ENCODE measurements at regions not wholly inside any gene's neighbourhood (a gene's known extent, or its start where the extent isn't known, plus 50 kb on each side); places are given as distances from the start of the nearest gene placed in this dataset.
A peak's percentile ranks its signal among the peaks of the same experiment; 100 is the strongest.

DNA sequence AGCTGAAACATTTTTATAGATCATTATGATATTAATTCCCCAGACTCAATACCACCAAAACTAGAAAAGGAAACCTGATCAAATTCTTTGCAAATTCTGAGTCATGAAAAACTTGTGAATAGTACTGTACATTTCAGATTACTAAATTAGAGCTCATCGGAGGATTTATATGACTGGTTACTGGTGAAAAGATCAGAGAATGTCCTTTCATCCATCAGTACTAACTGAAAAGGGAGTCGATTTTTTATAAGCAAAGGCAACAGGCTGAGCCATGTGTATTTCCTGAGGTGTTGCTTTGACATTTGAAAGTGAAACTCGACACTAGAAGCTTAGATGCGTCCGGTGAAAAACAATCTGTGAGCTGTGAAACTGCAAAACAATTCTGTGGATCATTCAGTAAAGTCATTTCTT is 155.7 kb downstream of the TNFSF18 start:
- peak; percentile 45 for DNase-seq

DNA sequence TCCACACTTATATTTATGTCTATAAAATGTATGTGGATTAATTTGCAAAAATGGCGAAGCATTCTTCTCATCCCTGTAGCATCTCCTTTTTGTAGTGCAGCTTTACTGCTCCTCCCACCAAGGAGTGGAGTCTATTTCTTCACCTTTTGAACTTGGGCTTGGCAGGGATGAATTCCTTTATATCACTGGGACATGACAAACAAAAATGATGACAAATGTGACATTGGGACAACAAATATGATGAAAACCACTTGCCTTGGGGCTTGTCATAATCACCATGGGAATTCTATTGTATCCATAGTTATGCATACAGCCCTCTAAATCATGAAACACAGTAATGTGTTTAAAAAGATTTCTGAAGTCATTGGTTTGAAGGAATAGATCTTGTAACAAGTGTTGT is 155.0 kb downstream of the TNFSF18 start:
- no peak for DNase-seq

DNA sequence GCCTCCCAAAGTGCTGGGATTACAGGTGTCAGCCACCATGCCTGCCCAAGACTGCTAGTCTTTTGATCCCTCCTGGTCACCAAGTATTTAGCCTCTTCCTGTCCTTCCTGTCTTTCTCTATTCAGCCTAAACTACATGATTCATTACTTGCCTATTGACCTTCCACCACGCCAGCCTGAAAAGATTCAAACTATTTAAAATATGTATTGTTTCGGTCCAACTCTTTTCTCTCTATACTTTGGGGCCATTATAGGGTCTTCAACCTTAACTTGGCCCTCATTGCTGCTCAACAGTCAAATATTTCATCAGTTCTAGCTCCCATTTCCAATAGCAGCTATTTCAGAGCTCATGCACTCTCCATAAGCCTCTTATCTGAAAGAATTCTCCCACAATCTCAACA is 153.0 kb downstream of the TNFSF18 start:
- DNase-seq: no peak

DNA sequence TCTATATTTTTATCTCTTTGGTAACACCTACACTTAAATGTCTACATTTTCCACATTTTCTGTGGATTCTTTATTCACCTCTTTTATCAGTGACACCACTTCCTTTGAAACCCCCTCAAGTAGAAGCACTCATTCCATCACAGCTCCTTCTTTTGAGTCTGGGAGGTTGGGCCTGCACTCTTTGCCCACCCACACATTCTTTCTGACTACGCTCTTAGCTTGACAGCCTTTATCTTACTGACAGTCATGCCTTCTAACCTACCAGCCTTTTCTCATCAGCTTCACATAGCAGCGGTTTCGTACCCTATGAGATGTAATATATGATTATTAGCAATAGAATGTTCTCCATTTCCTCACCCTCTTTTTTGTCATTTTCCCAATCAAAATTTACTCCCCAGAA is 151.9 kb downstream of the TNFSF18 start:
- no peak for DNase-seq

DNA sequence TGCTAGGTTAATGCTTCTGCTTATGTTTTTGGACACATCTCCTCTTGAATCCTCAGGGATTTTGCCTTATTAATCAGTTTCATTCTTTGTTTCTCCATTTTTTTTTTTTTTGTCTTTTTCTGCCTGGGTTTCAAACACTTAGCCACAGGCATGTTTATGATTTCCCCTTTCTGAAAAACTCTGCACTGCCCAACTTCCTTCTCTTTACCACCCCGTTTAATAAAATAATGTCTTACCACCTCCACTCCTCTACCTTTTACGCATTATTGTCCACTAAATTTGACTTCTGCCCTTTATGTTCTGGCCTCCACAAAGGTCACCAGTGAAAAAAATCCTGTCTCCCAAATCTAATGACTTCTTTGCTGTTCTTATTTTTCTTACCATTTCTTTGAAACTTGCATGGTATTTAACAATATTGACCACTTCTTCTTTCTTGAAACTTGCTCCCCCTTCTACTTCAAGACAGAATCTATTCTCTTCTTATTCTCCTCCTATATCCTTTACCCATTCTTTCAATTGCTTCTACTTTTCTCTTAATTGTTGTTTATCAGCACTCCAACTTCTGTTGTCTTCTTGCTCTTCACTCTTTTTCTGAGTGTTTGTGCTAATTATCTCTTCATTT is 150.3 kb downstream of the TNFSF18 start:
- no peak for DNase-seq

DNA sequence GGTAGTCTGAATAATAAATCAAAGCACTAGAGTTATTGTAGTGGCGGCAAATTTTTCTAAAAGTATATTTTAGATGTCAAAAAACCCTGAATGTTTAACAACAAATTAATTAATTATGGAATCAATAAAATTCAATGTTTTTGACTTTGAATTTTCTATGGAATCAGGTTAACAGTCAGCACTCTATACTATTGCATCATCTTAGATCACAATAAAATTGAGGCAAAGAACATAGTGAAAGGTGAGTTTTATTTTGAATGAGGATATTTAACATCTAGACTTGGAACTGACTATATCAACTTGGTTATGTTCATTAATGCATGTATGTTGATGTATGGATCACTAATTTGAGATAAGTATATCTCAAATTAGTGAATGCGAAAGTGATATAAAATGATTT is 148.5 kb downstream of the TNFSF18 start:
- DNase-seq: no peak

DNA sequence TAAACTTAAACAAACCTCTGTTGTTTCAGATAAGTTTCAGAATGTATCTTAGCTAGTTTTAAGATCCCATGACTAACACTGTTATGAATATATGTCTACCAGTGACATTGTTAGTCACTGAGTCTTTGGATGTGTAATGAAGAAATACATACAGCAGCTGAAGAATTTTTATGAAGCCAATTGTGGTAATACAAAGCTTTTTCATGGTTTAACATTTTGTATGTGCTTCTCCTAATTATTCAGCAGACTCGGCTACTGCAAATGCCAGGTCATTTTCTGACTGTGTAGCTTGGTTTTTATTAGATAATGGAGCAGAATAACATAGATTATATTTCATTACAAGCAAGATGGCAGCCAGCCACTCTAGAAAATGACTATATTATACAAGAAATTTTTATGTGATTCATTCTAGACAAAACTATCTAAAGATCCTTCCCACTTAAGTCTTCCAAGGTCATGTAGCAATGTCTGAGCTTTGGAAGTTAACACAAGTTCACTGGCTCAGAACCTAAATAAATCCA is 147.8 kb downstream of the TNFSF18 start:
- DNase-seq: no peak

DNA sequence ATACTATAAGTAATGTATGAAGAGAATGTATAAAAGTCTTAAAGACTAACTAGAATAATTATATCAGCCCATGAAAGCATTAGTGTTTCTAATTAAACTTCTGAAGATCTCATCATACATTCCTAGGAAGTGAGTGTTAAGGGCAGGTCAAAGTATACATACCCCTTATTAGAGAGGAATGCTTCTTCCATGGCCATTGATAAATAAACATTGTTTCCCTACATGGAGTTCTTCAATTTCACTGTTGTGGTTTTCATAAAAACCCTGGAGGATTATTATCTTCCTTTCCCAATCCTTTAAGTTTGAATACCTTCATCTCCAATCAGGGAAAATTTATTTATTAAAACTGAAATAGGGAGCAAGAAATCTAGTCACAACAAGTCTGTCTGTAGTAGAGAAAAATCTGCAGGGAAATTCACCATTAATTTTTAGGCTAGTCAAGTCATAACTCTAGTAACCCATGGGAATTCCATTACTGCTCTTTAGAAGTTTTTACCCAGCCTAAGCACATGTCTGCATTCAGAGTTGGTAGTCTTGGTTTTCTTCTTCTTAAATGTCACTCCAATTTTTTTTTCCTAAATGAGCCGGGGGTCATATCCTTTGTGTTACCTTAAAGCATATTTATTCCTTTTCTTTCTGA is 147.0 kb downstream of the TNFSF18 start:
- DNase-seq: no peak

DNA sequence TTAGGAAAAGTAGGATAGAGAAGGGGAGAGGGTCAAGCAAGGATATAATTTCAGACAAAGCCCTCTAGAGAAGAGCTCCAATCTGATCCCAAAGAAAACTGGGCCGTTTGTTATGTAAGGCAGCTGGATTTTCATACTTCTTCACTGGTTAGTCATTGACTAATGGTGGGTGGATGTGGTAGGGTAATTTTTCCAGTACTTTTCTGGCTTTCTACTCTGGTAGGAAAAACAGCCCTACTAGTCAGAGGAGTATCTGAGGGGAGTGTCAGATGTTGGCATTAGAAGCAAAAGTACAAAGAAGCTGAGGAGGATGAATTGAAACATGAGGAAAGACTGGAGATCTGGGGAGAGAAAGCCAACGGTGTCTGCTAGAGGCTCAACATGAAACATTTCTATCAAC is 145.3 kb downstream of the TNFSF18 start:
- DNase-seq: no peak

DNA sequence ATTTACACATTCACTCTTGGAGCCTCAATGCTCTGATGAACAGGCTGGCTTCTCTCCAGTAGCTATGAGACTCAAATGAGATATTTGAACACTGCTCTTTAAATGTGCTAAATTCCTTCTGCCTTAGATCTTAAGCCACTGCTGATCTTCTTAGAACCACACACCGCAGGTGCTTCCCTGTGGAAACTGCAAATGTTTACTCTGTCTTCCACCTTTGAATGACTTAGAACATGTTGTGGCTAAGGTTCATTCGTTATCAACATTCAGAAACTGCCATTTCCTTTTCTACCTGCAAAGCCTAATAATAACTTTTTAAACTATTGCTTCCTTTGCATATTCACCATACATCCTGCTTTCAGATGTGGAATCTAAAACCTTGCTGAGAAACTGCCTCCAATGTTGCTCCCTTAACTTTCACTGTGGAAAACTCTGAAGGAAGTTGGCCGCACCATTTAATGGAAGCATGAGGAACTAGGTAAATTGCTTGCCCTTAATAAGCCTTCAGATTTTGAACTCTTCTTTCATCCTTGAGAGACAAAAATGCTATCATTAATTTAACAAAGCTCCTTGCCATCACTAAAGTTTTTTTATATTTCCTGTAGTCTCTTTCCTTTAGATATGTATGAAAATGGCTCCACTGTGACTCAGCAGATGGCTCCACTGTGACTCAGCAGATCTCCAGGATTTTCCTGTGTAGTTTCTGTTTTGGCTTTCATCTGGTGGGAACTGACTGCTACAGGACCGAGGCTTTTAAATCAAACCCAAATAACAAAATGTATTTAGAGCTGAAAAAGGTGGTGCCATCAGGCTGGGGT is 143.8 kb downstream of the TNFSF18 start:
- DNase-seq: peak; percentile 37

DNA sequence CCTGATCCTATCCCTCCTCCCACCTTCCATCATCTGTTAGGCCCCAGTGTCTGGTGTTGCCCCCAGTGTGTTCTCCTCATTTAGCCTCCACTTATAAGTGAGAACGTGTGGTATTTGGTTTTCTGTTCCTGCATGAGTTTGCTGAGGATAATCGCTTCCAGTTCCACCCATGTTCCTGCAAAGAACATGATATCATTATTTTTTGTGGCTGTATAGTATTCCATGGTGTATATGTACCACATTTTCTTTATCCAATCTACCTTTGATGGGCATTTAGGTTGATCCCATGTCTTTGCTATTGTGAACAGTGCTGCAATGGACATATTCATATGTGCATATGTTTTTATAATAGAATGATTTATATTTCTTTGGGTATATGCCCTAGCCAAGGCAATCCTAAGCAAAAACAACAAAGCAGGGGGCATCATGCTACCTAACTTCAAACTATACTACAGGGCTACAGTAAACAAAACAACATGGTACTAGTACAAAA is 142.9 kb downstream of the TNFSF18 start:
- DNase-seq: no peak

DNA sequence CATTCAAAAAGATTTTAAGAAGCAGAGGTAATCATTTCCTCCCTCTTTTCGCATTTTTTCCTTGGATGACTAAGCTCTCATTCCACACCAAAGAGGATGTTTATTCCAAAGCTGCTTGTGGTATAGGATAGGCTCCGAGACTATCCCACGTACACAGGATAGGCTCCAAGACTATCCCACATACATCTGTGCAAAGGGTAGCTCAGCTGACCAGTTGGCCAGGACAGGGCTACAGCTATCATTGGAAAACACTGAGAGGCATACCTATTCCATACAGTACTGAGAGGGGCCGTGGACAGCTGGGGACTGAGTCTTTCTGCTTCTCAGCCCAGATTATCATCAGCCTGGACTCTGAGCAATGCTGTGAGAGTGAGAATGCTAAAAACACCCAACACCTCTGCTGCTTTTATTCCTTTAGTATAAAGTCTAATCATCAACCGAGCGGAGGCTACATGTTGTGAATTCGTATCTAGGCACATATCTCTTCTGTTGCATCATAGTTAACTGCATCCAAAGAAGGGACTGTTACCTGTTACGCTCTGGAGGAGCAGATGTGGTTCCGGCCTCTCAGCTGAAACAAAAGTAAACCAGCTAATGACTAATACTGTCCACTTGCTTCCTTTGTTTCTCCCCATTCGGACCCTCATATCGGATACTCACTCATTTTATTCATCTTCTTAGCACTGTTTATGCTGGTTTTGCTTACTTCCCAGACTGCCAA is 141.0 kb downstream of the TNFSF18 start:
- DNase-seq: no peak

DNA sequence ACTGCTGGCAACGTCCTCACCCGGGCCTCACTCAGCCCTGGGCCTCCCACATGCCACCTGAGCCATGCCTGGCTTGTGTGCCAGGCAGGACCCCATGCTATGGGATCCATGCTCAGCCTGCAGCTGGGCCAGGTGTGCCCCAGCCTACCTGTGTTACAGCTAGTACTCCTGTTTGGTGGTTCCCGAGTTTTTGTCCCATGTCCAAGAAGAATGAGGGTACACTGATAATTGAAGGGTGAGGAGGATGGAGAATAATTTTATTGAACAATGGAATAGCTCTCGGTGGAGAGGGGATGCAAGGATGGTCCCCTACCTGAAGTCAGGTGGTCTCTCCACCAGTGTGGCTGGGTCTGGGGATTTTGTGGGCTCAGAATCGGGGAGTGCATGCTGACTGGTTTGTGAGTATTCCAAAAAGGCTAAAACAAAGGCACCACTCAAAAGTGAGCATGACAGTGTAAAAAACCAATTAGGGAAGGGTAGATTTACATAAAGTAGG is 137.9 kb downstream of the TNFSF18 start:
- no peak for DNase-seq

DNA sequence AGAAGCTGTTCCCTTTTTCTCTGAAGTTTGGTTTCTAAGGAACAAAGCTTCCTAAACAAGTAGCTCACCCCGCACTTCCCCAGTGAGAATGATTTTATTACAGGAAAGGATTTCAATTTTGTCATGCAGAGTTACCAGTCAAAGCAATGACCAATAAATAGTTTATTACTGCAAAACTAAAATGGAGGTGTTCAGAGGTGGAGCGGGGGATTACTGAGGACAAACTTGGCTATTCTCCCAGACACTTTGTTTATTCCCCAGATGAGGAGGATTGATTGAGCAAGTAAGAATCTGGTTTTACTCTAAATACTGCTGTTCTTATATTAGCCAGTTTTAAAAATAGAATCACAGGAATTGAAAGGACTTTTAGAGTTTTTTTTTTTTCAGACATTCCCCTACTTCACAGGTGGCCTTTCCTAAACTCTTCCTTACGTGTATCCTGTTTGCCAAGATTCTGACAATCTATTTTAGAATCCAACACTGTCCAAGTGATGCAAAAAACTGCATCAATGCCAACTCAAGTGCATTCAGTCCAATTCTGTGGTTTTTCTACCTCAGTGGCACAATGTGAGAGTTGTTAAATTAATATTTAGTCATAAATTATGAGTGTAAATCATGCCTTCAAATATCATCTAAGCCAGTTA is 136.1 kb downstream of the TNFSF18 start:
- DNase-seq: no peak

DNA sequence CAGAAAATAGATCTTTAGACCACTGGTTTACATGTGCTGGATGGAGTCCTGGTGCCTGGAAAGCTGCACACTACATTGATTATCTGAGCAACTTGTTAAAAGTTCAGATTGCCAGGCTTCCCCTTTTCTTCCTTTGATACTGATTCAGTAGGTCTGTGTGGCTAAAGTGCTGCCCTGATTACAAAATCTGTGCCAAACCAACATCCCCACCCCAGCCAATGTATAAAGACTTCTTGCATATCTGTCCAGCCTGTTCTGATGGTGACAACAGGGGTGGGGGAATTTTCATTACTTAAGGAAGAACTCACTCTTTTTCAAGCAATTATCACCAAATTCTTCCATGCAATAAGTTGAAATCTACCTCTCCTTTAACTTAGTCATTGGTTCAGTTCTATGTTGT is 135.5 kb downstream of the TNFSF18 start:
- DNase-seq: no peak

DNA sequence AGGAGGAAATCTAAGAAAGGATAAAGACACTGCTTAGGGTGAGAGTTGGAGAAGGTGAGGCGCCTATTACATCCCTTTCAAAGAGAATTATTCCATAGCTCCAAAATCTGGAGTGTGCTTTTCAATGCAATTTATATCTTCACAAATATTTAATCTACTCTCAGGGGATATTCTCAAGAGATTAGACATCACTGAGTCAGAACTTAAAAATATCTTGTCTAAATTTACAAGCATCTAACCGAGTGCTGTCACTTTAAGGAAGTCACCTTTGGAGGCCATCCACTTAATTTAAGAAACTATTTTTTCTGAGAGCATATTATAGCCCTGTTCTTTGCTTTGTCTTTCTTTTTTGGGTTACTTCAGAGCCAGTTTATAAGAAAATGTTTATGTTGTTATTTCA is 134.6 kb downstream of the TNFSF18 start:
- DNase-seq: no peak

DNA sequence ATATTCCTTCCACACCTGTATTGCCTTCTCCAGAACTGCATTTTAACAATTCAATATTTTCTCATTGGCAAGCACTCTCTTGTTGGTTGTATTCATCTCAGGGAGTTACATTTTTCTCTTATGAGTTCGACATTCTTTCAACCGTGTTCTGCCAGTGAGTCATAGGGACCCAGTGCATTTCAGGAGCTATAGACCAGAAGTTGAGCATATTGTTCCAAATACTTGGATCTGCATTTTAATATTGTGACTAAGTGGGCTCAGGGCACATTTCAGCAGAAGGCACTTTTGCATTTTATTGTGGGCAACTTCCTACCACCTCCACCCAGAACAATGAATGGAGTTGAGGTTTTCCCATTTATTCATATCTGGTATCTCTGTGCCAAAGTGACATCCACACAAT is 132.8 kb downstream of the TNFSF18 start:
- no peak for DNase-seq

DNA sequence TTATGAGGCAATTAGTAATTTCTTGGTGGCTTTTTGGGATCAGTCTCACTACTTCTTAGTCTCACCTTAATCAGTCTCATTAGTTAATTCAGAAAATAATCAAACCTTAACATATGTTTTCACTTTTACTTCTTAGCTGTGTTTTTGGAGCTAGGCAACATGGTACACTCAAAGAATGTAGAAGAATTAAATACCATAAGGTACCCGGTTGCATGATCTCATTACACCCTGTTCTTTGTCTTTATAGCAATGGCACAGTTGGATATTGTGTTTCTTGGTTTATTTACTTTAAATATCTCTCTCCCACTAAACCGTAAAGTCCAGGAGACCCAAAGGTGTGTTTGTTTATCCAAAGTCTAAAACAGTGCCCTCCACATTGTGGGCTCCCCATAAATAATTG is 132.3 kb downstream of the TNFSF18 start:
- no peak for DNase-seq

DNA sequence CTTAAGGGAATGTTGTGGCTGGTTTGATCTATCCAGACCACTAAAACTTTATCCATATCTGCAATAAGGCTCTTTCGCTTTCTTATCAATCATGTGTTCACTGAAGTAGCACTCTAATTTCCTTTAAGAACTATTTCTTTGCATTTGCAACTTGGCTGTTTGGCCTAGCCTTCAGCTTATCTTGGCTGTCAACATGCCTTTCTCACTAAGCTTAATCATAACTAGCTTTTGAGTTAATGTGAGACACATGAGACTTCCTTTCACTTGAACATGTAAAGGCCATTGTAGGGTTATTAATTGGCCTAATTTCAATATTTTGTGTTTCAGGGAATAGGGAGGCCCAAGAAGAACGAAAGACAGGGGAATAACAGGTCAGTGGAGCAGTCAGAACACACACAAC is 124.7 kb downstream of the TNFSF18 start:
- no peak for DNase-seq

DNA sequence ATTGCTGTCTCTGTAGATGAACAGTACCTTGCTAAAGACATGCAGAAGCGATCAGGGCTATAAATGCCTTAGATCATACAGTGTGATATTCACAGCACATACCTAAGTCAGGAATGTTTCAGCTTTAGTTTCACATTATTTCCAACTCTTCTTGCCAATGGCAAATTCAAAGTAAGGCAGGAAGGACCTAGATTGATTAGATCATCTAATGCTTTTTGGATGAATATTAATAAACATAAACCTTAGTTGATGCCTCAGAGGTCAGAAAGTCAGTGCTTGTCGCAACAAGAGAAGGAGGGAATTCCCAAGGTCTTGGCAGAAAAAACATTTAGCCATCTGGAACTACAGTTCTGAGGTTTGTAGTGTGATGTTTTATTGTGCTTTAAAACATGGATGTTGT is 122.3 kb downstream of the TNFSF18 start:
- DNase-seq: no peak

DNA sequence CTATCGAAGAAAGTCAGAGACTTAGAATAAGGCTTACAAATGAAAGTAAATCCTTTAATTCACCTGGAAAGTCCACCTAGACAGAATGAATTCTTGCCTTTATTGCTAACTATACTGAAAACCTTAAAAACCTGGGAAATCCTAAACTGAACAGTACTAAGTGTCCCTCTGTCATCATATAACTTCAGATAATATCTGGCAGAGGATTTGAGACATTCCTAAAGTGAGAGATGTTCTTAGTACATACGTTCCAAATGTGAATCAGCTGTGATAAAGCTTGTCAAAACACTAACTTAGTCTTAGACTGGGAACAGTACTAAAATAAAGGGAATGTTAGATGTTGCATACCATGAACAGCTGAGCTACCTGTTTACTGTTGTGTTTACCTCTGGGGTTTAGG is 121.7 kb downstream of the TNFSF18 start:
- no peak for DNase-seq

DNA sequence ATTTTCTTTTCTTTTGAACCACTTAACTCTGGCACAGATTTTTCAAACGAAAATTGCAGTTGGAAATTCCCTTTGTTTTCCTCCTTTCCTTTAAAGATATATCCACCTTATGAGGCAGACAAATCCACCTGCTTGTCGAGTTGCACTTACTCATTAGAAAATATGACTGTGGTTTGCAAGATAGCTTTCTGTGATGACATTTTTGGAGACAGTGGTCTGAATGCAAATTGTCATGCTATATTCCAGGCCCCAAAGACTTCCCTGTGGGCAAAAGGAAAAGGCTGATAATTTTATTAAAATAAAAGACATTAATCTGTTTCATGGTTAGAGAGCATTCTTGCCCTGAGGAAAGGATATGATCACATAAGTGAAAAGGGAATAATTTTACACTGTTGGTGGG is 120.6 kb downstream of the TNFSF18 start:
- DNase-seq: no peak

Data from CD4-positive, alpha-beta T cell treated with Interleukin-17A for 4 hours (primary cell).